HG02610 (cell line): ENCODE measurements at regions not wholly inside any gene's neighbourhood (a gene's known extent, or its start where the extent isn't known, plus 50 kb on each side); places are given as distances from the start of the nearest gene placed in this dataset.
"Not testable (repeated sequence)": the region's sequence is repeated elsewhere in the genome, so short reads cannot be mapped to it uniquely, and the experiment has no call there.

Source experiments
- ATAC-seq: cut with Tn5 transposase; IDR thresholded peaks from one replicate; pipeline ENCODE4 v1.9.1; 2021; ENCODE audit warnings: mild to moderate bottlenecking, moderate library complexity; ENCODE audit not compliant: unreplicated experiment

DNA sequence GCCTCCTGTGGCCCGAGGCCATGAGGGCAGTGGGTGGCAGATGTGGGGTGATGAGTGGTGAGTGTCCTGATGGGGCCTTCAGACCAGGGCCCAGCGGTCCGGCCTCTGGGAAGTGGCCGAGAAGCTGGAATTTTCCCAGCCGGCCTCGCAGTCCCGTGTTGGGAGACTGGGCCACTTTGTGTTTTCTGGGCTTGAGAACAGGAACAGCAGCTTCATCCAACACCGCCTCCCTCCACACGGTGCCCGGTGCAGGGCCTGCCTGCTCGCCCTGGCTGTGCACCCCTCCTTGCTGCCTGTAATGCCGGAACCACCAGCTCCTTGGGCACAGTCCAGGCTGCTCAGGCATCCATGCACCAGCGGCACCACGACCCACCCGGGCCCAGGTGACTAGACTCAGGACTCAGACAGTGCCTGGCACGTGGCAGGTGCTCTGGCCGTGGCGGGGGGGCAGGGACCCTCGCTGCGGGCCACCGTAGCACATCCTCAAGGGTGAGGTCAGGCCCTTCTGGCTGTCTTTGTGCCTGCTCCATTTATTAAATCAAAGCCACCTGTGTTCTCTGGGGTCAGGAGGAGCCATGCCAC, 194.7 kb downstream of the BANP start:
- ATAC-seq = not testable (repeated sequence)

DNA sequence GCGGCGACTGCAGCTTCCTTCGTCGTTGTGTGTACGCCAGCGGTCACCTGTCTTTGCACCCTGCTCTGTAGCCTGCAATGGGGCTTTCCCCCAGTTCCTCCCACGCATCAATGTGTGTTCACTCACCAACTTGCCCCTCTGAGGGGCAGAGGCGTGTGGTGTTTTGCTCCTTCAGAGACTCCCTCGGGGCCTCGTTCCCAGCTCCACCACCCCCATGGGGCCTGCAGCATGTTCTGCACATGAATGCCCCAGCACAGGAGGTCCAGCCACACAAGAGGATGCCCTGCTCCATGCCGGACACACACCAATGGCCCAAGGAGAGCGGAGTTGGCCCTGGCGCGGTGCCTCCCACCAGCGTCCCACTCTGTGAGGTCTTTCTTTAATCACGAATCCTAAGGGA, 196.8 kb downstream of the BANP start:
- not testable (repeated sequence) for ATAC-seq

DNA sequence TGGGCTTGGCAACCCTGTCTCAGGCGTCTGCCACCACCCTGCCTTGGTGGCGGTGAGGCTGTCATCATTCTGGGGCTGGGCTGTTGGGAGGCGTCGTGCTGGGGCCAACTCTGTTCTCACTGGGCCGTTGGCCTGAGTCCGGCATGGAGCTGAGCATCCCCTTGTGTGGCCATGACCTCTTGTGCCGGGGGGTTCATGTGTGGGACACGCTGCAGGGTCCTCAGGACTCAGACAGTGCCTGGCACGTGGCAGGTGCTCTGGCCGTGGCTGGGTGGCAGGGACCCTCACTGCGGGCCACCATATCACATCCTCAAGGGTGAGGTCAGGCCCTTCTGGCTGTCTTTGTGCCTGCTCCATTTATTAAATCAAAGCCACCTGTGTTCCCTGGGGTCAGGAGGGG, 197.4 kb downstream of the BANP start:
- not testable (repeated sequence) for ATAC-seq

DNA sequence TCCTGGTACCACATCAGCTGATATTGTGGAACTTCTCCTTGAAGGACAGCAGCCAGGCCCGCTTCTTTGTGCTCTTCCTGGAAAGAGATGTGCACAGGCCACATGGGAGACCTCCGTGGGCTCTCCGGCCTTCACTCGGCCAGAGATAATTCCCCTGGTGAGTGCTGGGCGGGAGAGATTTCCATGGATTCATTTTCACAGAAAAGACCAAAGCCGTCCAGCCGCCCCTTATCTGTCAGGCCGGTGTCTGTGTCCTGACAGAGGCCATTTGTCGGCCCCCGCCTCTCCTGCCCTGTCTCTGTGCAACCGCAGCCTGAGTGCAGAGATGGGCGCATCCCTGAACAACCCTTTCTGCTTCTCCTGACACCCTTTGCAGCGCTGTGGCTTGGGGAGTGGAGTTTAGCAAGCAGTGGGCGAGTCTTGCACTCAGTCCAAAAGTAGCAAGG, 197.9 kb downstream of the BANP start:
- not testable (repeated sequence) for ATAC-seq

DNA sequence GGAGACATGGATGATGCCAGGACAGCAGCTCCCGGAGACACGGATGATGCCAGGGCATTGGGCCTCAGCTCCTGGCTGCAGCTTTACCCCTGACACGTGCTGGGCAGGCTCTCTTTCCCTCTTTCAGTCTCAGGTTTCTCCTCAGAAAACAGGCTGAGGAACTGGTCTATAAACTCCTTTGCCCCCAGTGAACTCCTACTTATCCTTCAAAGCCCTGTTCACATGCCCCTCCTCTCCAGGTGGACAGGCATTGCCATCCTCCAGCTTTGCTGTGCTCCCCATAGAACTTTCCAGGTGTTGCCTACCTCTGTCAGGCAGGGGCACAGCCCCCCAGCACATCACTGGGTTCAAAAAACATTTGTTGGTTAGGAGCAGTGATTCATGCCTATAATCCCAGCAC, 198.4 kb downstream of the BANP start:
- not testable (repeated sequence) for ATAC-seq

DNA sequence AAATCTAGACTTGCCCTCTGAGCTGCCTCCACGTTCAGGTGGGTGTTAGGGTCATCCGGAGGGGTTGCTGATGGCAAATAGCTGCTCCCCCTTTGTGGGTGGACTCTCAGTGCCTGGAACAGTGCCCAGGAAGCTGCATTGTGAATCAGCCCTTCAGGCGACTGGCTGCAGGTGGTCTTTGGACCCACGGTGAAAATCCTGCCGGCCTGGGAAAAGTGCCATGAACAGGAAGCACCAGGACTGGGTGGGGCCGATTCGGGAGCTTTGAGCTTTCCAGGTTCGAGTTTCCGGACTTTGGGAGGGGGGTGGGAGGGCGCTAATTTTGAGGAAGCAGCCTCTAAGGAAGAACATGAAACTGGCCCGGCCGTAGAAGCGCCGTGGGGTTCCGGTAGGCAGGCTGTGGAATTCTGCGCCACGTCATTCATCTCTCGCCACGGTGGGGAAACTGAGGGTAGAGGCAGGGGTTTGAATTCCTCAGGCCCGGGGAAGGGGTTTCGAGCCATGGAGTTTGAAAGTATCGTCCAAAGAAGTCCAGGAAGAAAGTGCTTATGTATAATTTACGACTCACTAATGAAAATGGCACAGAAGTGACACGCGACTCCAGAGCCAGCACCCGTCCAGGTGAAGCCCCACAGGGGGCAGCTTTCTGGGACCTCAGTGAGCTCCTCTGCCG, 199.4 kb downstream of the BANP start:
- ATAC-seq = not testable (repeated sequence)

DNA sequence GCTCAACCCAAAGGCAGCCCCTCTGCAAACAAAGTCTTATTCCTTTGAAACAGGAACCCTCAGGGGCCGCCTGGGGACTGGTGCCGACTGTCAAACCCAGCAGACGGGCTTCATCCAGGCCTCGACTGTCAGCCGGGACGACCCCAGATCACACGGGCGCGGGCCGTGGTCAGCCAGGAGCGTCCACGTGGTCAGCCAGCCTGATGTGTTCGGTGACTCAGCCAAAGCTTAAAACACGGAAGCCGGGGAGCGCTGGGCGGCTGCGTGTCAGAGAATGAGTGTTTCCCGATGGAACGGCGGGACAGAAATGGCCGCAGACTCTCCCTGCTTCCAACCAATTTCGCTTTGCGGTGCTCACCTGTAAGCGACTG, 199.9 kb downstream of the BANP start:
- ATAC-seq = not testable (repeated sequence)

DNA sequence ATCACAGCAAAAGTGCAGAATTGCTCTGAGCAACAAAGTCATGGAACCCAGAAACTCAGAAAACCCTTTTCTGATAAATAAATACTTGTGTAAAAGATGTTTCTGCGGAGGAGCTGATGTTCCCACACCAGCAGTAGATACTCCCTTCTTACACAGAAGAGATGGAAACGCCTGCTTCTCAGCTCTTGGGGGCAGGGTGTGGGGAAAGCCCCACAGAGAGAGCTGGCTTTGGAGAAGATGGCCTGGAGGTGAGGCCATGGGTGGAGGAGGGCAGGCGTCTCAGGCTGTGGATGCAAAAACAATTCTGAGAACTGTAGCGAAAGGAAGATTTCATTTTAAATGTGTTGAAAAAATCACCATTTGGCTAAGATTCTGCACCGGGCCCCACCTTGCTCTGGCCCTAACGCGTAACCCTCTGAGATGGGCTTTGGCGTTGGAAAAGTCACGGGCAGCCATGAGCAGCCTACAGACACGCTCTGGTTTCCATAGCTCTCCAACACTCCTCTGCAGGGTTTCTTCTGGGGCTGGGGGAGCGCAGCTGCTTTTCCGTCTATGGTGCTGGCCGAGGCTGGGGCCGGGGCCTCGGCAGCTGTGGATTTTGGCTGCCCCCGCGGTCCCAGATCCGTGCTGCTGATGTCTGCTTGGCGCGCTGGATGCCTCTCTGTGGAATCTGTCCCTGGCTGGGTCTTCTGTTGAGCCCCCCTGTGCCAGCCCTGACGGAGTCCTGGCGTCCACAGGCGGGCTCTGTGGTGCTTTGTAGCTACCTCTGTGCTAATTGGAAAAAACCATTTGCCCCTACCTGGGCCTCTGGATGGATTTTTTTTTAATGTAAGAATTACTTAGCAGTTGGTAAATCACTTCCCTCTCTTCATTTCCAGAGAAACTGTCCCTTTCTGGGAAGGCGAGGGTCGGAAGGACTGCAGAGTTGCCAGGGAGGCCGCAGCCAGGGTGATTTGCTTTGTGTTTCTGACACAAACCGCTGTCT, 200.9 kb downstream of the BANP start:
- ATAC-seq = not testable (repeated sequence)

DNA sequence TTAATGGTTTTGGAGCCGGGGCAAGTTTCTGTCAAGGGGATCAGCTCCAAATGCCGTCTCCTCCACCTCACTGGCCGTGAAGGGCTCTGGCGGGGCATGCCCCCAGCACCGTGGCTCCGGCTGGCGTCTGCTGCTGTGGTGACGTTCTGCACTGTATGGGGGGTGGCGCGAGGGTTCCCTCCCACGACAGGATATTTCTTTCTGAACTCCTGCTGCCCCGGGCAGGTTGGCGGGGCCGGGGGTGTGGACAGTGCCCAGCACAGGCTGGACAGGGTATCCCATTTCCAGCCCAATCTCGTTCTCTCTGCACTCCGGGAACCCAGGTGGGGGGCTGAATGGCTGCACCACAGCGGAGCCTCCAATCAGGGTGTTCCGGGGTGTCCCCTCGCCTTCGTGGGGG, 201.6 kb downstream of the BANP start:
- not testable (repeated sequence) for ATAC-seq

DNA sequence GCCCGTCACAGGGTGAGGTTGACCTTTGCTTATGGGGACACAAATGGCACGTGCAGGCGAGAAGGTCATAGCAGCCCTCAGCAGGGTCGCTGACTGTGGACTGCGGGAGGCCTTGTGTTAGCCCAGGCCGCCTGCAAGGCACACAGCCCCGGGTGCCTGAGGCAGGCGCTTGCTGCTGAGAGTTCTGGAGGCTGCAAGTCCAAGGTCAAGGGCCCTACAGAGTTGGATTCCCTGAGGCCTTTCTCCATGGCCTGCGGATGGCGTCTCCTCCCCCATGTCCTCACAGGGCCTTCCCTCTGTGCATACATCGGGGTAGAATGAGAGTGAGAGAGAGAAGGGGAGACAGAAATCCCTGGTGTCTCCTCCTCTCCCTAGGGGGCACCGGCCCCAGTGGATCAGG, 202.3 kb downstream of the BANP start:
- not testable (repeated sequence) for ATAC-seq

DNA sequence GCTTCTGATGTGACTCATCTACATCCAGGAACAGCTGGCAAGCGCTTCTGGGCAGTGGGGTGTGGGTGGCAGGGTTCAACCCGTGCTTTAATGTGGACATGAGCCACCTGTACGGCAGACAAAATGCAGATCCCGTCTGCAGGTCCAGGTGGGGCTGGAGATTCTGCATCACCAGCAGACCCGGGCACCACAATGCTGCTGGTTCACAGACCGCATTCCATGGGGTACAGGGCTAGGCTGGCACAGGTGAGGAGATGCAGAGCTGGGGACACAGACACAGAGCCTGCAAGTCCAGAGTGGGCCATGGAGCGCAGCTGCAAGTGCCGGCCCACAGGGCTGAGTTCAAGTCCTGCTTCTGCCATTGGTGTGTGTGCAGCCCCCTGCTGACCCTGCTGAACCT, 203.7 kb downstream of the BANP start:
- not testable (repeated sequence) for ATAC-seq

DNA sequence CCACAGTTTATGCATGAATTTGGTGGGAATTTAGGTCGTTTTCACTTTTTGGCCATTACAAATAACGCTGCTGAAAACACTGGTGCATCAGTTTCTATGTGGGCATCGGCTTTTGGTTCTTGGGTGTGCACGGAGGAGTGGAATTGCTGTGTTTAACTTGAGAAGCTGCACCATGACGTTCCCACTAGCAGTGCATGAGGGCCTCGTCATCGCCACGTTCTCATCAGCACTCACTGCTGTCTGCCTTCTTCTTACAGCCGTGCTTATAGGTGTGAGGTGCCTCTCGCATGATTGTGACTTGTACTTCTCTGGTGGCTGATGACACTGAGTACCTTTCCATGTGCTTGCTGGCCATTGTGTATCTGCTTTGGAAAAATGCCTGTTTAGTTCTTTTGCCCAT, 204.4 kb downstream of the BANP start:
- ATAC-seq = not testable (repeated sequence)

DNA sequence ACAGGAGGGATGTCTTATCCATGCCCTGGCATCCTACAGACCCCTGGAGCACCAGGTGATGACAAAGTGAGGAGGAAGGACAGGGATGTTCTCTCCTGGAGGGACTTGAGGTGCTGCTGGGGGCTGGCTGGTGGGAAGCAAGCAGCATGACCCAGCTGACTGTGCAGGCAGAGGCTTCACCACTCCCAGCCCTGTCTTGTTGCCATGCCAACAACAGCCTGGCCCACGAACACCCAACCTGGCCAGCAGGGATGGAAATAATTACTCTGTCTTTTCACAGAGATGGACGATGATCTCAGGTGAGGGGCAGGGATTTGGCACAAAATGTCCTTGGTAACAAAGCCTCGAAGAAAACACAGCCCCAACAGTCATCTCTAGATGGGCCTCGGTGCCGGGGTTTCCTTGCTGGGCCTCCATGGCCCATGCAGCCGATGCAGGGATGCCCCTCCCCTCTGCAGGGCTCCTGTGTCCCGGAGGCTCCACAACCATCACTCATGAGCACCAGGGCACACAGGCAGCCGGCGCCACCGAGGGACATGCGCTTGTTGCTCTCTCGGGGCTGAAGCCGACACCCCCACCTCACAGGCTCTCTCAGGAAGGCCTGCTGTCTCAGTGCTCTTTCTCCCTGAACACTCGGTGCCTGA, 205.5 kb downstream of the BANP start:
- ATAC-seq = not testable (repeated sequence)

DNA sequence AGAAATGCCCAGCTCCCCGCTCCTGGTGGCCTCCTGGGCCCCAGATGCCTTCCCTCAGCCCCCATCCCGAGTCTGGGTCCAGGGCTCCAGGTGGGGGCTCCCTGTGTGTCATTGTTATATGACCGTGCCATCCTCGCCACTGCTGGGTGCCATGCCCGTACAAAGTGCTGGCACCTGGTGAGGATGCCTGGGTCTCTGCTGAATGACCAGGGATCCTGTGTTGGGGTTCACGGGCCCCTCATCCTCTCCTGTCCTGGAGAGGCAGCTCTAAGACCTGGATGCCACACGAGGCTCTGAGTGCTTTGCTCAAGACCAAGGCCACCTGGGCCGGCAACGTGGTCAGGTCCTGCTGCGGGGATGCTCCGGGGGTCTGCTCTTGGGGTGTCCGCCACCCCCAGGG, 206.5 kb downstream of the BANP start:
- ATAC-seq = not testable (repeated sequence)

DNA sequence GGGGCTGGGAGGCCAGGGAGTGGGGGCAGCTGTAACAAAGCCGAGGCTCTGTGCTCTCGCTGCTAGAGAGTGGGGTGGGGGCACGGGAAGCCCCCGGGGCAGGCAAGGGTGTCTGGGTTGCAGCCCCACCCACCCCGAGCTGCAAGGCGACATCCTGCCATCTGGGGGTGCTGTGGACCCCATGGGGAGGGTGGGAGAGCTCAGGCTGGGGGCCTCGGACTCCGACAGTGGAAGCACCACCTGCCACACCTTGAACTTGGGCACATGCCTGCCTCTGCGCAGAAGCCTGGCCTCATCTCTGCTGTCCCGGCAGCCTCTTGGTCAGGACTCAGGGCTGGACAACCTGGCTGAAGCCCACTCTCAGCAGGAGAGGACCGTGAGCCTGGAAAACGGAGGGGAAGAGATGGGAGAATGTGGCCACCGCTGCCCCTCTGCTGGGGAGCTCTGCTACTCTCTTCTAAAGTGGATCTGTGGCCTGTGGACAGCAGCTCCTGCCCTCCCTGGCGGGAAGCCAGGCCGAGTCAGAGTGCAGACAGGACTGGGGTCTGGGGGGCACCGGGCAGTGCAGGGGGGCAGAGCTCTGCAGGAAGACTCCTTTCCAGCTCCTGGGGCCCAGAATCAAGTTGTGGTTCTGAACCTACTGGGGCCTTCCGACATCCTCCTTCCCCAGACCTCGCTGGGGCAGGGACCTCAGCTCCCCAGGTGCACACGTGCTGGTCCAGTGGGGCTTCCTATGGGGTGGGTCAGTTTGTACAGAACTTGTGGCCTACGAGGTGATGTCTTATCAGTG, 207.2 kb downstream of the BANP start:
- not testable (repeated sequence) for ATAC-seq

DNA sequence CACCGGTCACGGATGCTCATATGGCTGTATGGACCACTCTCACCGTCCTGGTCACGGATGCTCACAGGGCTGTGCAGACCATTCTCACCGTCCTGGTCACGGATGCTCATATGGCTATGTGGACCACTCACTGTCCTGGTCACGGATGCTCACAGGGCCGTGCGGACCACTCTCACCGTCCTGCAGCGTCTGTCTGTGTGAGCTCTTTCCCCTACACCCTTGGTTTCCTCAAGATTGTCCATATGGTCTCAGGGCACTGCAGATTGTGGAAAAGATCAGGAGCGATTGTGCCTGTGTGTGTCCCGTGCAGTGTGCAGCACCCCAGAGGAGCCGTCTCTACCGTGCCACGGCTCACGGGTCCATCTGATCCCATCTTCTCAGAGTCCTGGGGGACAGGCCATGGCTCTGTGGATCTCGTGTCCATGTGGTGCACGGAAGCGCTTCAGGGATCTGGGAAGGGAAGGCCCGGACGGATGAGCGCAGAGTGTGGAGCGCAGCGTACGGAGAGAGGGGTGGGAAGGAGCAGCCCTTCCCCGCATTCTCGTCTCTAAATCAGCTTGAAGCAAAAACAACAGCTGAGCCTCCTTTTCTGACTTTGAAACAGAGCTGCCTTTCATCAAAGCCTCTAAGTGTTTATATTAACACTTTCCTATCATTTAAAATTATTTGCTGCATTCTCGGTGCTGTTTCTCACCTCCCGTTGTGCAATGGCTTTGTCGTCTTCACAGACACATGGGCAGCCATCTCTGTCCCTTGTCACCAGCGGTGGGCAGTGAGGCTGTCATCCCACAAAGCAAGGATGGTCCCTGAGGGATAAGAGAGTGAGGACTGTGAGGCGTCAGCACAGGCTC, 208.0 kb downstream of the BANP start:
- ATAC-seq = not testable (repeated sequence)

DNA sequence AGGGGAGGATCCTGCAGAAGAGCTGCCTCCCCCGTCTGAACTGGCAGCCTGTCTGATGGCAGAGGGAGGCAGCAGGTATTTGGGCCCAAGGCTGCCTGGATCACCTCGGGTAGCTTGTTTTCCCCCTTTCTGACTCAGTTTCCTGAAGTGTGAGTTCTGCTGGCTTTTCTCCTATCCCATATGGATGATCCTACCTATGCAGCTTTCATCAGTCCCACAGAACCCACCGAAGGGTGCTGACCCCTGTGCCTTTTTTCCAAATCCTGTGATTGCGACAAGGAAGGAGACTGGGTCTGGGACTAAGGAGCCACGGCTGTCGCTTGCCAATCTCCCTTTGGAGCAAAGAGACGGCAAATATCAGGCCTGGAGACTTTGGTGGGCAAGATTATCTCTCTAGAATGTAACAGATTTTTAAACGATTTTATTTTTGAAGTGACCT, 208.7 kb downstream of the BANP start:
- not testable (repeated sequence) for ATAC-seq

DNA sequence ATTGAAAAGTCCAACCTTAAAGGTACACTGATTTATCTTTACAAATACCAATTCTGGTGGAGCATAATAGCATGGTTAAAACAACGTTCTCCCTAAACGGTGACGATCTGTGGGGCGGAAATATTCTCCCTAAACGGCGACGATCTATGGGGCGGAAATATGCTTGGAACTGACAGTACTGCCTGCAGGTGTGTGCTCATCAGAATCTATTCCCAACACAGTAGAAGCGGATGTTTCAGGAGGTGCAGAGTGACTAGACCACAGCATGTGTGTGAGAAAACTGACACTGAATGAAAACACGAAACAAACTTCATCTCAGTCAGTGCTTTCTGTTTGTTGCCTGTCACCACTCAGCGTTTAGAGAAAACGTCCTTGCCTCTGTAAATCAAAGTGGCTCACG, 210.0 kb downstream of the BANP start:
- ATAC-seq = not testable (repeated sequence)

DNA sequence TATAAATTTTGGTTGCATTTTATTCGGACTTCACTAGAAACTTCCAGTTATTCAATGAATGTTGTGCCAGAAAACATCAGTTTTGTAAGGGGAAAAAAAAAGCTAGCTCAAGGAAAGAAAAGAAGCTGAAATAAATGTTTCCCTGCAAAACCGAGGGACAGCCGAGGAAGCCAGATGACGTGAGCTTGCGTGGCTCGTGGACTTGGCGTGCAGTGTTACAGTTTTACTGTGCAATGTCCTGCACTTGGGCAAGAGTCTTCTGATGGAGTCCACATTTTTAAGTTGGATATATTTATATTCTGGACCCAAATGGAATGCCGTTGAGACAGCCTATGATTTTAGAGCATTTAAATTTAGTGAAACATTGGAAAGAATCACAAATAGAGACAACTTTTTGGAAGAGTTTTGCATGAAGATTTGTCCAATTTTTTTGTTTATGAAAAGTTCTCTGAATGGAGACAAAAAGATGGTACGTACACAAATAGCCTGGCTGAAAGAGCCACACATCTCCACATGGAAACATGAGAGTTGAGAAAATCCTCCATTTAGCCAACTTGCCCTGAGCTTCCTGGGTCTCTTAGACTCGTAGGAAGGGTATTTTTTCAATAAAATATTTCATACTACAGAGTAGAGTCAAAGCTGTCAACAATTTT, 210.5 kb downstream of the BANP start:
- ATAC-seq = not testable (repeated sequence)
